GM12864 (cell line): ENCODE measurements at regions not wholly inside any gene's neighbourhood (a gene's known extent, or its start where the extent isn't known, plus 50 kb on each side); places are given as distances from the start of the nearest gene placed in this dataset.

Experiments
- DNase-seq: peaks from one replicate; pipeline ENCODE4 v3.0.0-alpha.2; 2011; ENCODE audit warnings: low read depth
- H3K4me3 ChIP-seq: 2 replicates; pipeline ENCODE4 v1.5.1; 2011; ENCODE audit warnings: mild to moderate bottlenecking, low read depth, low read length, control low read depth
- TF ChIP-seq, protein P1 (sequence below): IDR thresholded peaks from 2 replicates; pipeline ENCODE4 v1.5.1; 2011; ENCODE audit warnings: low read depth, mild to moderate bottlenecking, moderate library complexity, low read length, control low read depth, inconsistent platforms; ENCODE audit errors: missing control alignments

DNA sequence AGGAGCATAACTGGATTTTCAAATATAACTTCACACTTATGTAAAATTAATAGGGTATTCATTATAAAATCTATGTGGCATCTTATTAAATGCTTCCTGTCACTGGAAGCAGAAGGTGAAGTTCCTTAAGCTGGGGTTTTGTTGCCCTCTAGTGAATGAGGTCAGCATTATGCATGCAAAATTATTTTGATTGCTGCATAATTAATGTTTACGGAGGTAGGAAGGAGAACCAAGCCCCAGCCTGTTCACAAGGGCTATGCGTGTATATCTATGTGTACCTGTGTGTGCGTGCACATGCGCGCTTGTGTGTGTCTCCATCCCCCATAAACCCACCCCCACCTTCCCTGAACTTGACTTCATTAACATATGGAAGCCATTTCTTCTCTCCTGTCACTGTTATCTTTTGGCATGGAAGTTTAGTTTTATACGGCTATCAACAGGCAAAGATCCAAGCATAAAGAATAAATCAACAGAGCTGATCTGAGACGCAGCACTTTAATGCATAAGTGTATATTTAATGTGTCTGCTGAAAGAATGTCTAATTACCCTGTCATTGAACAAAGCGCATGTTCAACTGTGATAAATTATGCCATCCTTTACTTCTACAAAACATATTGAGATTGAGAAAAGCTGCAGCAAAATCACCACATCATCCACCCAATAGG lies 90.2 kb upstream of the CDH4 start:
- TF ChIP-seq, protein P1, sequence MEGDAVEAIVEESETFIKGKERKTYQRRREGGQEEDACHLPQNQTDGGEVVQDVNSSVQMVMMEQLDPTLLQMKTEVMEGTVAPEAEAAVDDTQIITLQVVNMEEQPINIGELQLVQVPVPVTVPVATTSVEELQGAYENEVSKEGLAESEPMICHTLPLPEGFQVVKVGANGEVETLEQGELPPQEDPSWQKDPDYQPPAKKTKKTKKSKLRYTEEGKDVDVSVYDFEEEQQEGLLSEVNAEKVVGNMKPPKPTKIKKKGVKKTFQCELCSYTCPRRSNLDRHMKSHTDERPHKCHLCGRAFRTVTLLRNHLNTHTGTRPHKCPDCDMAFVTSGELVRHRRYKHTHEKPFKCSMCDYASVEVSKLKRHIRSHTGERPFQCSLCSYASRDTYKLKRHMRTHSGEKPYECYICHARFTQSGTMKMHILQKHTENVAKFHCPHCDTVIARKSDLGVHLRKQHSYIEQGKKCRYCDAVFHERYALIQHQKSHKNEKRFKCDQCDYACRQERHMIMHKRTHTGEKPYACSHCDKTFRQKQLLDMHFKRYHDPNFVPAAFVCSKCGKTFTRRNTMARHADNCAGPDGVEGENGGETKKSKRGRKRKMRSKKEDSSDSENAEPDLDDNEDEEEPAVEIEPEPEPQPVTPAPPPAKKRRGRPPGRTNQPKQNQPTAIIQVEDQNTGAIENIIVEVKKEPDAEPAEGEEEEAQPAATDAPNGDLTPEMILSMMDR: no peak
- no peak for DNase-seq
- H3K4me3 ChIP-seq: no peak overlapping the region

DNA sequence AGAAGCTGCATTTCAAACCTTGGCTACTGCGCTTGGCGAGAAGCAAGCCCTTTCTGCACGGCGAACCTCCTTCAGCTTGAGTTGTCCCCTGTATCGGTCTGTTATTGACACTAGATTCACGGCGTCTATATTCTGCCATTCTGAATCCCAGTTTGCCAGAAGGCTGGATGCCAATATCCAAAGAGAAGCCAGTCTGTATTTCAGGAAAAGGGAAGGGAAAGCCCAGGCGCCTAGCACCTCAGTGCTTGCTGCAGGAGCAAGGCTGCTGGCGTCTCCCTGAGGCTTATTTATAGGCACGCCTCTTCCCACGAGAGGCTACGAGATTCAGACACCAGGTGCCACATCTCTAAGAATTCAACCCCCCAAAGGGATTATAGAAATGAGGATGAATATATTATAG lies 89.6 kb upstream of the CDH4 start:
- no peak overlapping the region for H3K4me3 ChIP-seq
- no peak for DNase-seq
- TF ChIP-seq, protein P1: no peak

DNA sequence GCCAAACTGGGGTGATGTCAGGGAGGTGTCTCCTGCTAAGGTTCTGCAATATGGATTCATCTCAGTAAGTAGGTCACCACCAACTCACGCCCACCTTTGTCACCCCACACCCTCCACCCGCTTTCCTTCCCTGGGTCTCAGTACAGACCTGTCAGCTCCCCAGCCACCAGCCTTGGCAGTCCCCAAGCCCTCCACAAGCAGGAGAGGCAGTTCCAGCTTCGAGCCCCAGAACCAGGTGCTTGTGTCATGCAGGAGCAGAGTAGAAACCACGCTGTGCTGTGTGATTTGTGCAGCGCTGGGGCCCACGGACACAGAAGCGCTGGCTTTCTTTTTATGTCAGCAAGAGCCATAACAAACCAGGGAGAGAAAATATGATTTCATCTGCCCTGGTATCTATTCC lies 89.0 kb upstream of the CDH4 start:
- no peak overlapping the region for H3K4me3 ChIP-seq
- no peak for DNase-seq
- TF ChIP-seq, protein P1: no peak

DNA sequence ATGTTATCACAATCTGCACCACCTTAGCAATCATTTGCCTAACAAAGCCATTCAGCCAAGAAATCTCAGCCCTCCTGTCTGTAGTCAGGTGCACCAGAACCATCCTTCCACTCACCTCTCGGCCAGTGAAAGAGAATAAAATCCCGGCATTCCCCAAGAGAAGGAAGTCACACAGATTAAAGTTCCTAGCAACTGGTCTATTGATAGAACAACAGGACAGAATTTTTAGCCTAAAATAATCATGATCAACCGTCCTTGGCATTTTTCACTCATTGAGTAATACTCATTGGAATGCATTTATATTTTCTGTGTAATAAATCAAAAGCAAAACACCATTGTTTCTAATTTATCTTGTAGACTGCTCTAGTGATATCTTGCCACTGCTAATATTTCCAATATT lies 85.7 kb upstream of the CDH4 start:
- DNase-seq: no peak

DNA sequence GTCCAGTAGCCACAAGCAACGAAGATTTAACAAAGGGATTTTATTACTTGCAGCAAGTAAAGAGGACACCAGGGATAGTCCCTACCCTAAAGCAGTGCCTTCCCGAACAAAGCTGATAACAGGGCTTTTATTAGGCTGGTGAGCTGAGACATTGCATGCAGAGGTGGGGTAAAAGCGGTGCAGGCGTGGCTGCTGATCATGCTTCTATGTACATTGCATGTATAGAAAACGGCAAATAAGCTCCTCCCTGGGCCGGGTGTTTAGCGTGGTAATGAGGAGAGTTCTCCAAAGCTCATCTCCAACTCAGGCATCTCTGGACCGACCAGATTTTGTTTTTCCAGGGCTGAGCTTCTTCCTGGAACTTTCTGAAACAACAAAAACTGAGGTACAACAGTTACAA lies 83.5 kb upstream of the CDH4 start:
- TF ChIP-seq, protein P1: no peak
- no peak for DNase-seq
- no peak overlapping the region for H3K4me3 ChIP-seq

More for the DNA sequence above, 85.7 kb upstream of the CDH4 start:
- TF ChIP-seq, protein P1: no peak
- H3K4me3 ChIP-seq: no peak overlapping the region

DNA sequence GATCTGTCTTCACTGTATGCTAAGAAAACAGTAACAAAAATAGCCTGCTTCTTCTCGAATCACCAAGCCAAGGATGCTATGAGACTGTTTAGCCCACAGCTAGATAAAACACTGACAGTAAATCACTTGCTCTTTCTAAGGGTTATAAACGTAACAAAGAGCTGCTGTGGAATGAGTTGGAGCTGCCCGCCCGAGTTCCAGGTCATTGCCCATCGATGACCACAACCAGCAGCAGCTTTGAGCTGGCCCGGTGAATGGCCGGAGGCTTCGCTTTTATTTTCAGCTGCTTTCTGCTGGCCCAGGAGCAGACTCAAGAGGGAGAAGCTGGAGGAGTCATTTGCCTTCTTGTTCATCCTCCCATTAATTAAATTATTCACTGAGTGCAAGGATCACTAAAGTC lies 82.2 kb upstream of the CDH4 start:
- no peak for DNase-seq
- TF ChIP-seq, protein P1: no peak
- H3K4me3 ChIP-seq: no peak overlapping the region

DNA sequence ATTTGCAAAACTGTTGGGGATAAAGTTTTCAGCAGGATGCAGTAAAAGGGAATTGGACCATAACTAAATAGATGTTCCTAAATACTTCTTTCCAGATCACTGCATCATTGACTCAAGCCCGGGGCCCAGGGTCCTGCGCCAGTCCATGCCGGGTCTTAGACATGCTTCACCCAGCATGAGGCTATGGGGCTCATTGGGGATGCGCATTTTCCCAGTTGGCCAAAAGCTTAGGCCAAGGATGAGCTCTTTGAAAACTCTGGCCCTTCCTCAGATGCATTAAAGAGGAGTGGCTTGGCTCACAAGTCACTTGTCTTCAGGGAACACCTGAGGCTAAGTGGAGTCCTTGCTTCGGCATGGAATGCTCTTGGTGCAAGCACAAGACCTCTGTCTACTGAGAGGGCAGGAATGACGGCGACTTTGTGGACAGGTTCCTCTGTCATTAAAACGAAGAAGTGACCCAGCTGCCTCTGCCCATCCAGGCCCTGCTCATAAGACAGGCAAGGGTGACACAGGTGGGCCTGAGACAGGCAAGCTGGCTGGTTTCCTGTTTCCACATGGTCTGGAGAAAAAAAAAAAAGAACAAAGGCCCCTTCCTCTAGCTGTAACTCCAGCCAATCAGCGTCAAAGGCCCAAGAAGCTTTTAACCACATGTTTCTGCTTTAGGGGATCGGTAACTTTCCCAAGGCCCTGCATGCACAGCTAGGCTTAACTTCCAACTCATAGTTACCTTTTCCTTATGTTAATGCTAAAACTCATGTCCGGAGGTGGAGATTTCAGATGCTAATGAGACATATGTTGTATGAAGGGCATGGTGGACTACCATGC lies 81.4 kb upstream of the CDH4 start:
- no peak for DNase-seq
- H3K4me3 ChIP-seq: no peak overlapping the region
- TF ChIP-seq, protein P1: no peak
